ENCODE measurements at regions not wholly inside any gene's neighbourhood (a gene's known extent, or its start where the extent isn't known, plus 50 kb on each side); places are given as distances from the start of the nearest gene placed in this dataset.

DNA sequence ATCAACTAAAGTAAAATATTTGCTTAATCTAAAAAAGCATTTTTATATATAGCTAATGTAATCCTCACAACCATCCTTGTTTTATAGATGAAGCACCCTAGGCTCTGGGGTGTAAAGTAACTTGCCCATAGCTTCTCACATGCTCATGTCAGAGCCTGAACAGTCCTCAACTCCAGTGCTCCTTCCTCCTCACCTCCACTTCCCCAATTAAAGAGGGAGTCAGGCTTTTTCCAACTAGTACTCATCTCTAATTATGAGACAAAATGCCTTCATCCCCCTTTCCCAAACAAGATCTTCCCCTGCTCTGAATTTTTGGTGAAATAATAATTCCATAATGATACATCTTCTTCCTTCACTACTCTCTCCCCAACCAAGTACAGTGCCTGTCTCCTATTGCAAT, 290.8 kb upstream of the PRDM1 start:
- intact Hi-C loops (cut with DNase I; ENCODE audit: low total_unique reads), result no loop called here

DNA sequence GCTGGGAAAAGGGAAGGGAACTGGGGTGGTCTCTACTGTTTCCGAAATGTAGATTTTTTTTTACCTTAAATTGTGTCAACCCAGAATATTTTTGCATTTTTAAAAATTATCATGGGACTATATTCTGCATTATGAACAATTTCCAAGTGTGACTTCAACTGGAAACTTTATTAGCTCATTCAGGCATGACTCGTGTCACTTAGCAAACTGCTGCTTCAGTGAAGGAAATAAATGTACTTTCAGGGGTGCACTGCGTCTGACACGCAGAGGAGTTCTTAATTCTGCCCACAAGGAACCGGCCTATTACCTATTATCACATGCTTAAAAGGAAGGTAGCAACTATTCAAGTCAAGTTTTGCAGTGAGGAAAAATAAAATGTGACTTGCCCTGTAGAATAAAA, 291.3 kb upstream of the PRDM1 start:
- intact Hi-C loops (cut with DNase I; ENCODE audit: low total_unique reads), result no loop called here
- Histone ChIP-seq H3K4me1 (no peaks in the 10 kb centered on the region), H3K36me3 (no peaks in the 10 kb centered on the region), H3K4me3 (no peak overlapping the region), H3K27me3 (no peaks in the 10 kb centered on the region), H3K9me3 (no peaks in the 10 kb centered on the region), H3K27ac (no peak overlapping the region)
- DNase-seq, result no peak
- TF ChIP-seq POLR2A (IDR thresholded peaks at IDR 0.05), result no peak
- TF ChIP-seq, protein P1, sequence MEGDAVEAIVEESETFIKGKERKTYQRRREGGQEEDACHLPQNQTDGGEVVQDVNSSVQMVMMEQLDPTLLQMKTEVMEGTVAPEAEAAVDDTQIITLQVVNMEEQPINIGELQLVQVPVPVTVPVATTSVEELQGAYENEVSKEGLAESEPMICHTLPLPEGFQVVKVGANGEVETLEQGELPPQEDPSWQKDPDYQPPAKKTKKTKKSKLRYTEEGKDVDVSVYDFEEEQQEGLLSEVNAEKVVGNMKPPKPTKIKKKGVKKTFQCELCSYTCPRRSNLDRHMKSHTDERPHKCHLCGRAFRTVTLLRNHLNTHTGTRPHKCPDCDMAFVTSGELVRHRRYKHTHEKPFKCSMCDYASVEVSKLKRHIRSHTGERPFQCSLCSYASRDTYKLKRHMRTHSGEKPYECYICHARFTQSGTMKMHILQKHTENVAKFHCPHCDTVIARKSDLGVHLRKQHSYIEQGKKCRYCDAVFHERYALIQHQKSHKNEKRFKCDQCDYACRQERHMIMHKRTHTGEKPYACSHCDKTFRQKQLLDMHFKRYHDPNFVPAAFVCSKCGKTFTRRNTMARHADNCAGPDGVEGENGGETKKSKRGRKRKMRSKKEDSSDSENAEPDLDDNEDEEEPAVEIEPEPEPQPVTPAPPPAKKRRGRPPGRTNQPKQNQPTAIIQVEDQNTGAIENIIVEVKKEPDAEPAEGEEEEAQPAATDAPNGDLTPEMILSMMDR (IDR thresholded peaks at IDR 0.05), result no peak

More for the DNA sequence above, 290.8 kb upstream of the PRDM1 start:
- Histone ChIP-seq H3K36me3 (no peaks in the 10 kb centered on the region), H3K4me1 (no peaks in the 10 kb centered on the region), H3K4me3 (no peak overlapping the region), H3K27ac (no peak overlapping the region), H3K27me3 (no peaks in the 10 kb centered on the region), H3K9me3 (no peaks in the 10 kb centered on the region)
- no peak for DNase-seq
- TF ChIP-seq POLR2A (IDR thresholded peaks at IDR 0.05), result no peak

DNA sequence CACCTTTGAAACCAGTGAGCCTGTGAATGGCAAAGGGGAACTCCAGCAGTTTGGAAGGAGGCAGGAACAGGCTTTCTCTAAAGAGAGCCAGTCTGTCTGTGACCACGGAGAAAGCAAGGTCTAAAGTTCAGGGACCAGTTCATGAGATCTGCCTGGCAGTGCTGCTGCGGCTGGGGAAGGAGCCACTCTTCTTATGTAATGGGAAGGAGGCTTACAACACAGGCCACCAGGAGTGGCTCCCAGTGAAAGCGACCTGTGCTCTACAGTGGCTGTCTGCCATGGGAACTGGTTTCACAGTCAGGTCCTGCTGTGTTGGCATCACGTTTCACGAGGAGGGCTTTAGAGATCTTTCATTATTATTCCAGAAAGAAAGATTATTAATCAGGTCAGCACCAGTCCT, 291.9 kb upstream of the PRDM1 start:
- Histone ChIP-seq H3K4me1 (no peaks in the 10 kb centered on the region), H3K36me3 (no peaks in the 10 kb centered on the region), H3K27me3 (no peaks in the 10 kb centered on the region), H3K9me3 (no peaks in the 10 kb centered on the region), H3K4me3 (no peak overlapping the region), H3K27ac (no peak overlapping the region)
- no peak for TF ChIP-seq POLR2A (IDR thresholded peaks at IDR 0.05)
- TF ChIP-seq, protein P1 (IDR thresholded peaks at IDR 0.05), result no peak
- DNase-seq, result no peak
- intact Hi-C loops (cut with DNase I; ENCODE audit: low total_unique reads), result no loop called here

DNA sequence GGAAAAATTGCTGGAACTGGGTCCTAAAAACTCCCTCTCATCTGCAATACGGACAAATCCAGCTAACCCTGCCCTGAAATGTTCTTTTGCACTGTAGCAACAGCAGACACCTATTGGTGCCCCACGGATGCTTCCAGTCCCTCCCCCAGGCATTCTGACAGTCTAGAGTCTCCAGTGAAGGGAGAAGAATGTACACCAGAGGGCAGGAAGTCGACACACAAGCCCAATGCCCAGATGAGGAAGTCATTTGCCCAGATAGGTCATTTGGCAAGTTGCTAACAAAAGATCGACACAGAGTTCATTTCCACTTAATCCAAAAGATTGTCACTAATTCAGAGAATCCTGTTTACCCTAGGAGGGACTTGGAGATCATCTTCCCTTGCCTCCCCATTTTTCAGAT, 293.0 kb upstream of the PRDM1 start:
- Histone ChIP-seq H3K27ac (no peak overlapping the region), H3K9me3 (no peaks in the 10 kb centered on the region), H3K4me3 (no peak overlapping the region), H3K36me3 (no peaks in the 10 kb centered on the region), H3K27me3 (no peaks in the 10 kb centered on the region), H3K4me1 (no peaks in the 10 kb centered on the region)
- TF ChIP-seq, protein P1 (IDR thresholded peaks at IDR 0.05), result no peak
- no peak for TF ChIP-seq POLR2A (IDR thresholded peaks at IDR 0.05)
- intact Hi-C loops (cut with DNase I; ENCODE audit: low total_unique reads), result no loop called here
- no peak for DNase-seq

DNA sequence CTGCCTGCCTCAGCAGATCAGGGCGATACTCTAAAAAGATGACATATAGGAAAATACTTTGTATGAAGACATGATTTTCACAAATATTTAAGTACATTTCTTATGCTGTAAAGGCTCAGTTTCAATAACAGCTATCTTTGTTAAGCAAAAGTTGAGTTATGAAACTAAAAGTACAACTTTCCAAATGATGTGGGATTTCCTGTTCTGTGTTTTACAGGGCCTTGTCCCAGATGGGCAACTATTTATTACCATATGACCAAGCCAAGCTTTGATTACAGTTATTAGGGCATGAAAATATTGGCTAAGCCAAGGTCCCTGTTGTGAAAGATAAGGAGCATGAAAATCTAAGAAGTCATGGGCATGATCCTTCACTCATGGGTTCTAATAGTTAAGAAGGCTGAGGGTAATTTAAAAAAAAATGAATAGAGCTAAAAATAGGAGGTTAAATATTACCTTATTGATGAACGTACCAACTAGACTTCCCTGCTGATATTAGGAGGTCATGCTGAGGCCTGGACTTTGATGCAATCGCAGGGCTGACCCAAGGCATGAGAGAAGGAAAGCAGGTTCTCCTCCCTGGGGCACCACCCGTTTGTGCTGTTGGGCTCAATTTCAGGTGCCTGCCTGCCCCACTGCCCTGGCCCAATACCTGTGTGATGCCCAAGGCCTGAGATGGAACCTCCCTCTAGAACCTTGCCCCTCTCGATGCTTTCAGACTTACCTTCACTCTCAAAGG, 294.4 kb upstream of the PRDM1 start:
- DNase-seq, result no peak
- Histone ChIP-seq H3K27me3 (no peaks in the 10 kb centered on the region), H3K36me3 (no peaks in the 10 kb centered on the region), H3K4me1 (no peaks in the 10 kb centered on the region), H3K27ac (no peak overlapping the region), H3K4me3 (no peak overlapping the region), H3K9me3 (no peaks in the 10 kb centered on the region)
- intact Hi-C loops (cut with DNase I; ENCODE audit: low total_unique reads), result no loop called here
- TF ChIP-seq POLR2A (IDR thresholded peaks at IDR 0.05), result no peak
- TF ChIP-seq, protein P1 (IDR thresholded peaks at IDR 0.05), result no peak

DNA sequence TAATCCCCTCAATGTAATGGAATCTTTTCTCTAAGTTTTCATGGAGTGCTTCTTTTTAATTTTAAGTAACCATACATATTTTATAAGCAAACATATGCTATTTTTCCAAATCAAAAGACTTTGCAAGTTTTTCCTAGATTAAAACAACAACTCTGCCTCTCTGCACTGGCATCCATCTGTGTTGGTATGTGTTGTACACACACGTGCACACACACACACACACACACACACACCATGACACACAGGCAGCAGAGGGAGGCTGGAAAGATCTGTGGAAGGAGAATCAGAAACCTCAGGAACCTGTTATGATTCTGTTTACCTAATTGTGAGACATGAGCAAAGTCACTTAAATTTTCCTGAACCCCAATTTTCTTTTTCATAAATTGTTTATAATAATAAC, 295.0 kb upstream of the PRDM1 start:
- H3K27me3 ChIP-seq, result no peaks in the 10 kb centered on the region
- H3K4me3 ChIP-seq, result no peak overlapping the region
- DNase-seq, result no peak
- TF ChIP-seq, protein P1 (IDR thresholded peaks at IDR 0.05), result no peak
- TF ChIP-seq POLR2A (IDR thresholded peaks at IDR 0.05), result no peak
- H3K36me3 ChIP-seq, result no peaks in the 10 kb centered on the region
- no peak overlapping the region for H3K27ac ChIP-seq
- no peaks in the 10 kb centered on the region for H3K4me1 ChIP-seq
- no peaks in the 10 kb centered on the region for H3K9me3 ChIP-seq
- intact Hi-C loops (cut with DNase I; ENCODE audit: low total_unique reads), result no loop called here
